Osteocyte (in vitro differentiated cells): ENCODE measurements at regions not wholly inside any gene's neighbourhood (a gene's known extent, or its start where the extent isn't known, plus 50 kb on each side); places are given as distances from the start of the nearest gene placed in this dataset.
"Not testable (repeated sequence)": the region's sequence is repeated elsewhere in the genome, so short reads cannot be mapped to it uniquely, and the experiment has no call there.

Experiments used
- DNase-seq: peaks from one replicate; pipeline ENCODE4 v3.0.0; 2021; ENCODE audit warnings: mixed read lengths; ENCODE audit not compliant: unreplicated experiment; ENCODE audit errors: extremely low spot score
- H3K27ac Mint-ChIP-seq: one replicate; pipeline ENCODE4 v1.8.0; 2021; ENCODE audit warnings: mild to moderate bottlenecking, mixed read lengths; ENCODE audit not compliant: unreplicated experiment
- H3K27me3 Mint-ChIP-seq: one replicate; pipeline ENCODE4 v1.8.0; 2021; ENCODE audit warnings: mixed read lengths; ENCODE audit not compliant: unreplicated experiment
- H3K36me3 Mint-ChIP-seq: one replicate; pipeline ENCODE4 v1.8.0; 2021; ENCODE audit warnings: mixed read lengths; ENCODE audit not compliant: unreplicated experiment
- H3K4me1 Mint-ChIP-seq: one replicate; pipeline ENCODE4 v1.8.0; 2021; ENCODE audit warnings: mixed read lengths; ENCODE audit not compliant: unreplicated experiment
- H3K4me3 Mint-ChIP-seq: one replicate; pipeline ENCODE4 v1.8.0; 2021; ENCODE audit warnings: mild to moderate bottlenecking, moderate library complexity, mixed read lengths; ENCODE audit not compliant: unreplicated experiment
- H3K9me3 Mint-ChIP-seq: one replicate; pipeline ENCODE4 v1.8.0; 2021; ENCODE audit warnings: mixed read lengths; ENCODE audit not compliant: unreplicated experiment

- not testable (repeated sequence) for H3K4me3 Mint-ChIP-seq, H3K27ac Mint-ChIP-seq, DNase-seq, H3K27me3 Mint-ChIP-seq, H3K36me3 Mint-ChIP-seq, H3K4me1 Mint-ChIP-seq, H3K9me3 Mint-ChIP-seq
These were observed 1269.1 kb downstream of the RPIA start for GRCh38 chr2:89960570-89960969.

DNA sequence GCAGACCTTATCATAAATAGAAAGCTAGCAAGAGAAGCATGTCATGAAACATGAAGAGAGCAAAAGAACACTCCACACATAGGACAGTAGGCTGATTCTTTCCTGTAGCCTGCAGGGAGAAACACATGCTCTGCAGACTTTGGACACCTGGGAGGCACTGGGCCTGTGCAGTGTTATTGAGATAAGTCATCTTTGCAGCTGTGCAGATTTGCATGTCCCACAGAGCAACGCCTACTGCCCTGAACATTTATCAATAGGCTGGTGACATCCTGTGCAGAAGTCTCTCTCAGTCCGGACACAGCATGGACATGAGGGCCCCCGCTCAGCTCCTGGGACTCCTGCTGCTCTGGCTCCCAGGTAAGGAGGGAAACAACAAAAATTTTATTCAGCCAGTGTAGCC, 1277.1 kb downstream of the RPIA start:
- H3K36me3 Mint-ChIP-seq, result not testable (repeated sequence)

DNA sequence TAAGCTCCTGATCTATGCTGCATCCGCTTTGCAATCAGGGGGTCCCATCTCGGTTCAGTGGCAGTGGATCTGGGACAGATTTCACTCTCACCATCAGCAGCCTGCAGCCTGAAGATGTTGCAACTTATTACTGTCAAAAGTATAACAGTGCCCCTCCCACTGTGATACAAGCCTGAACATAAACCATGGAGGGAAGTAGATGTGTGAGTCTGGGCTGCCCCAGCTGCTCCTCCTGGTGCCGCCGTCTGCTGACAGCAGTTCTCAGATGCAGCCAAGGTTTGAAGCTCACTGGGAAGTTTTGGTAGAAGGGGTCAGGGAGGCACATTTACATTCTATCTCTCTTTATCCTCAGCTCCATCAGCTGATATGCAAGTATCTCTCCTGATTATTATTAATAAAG, 1277.7 kb downstream of the RPIA start:
- H3K4me3 Mint-ChIP-seq, H3K4me1 Mint-ChIP-seq, H3K27me3 Mint-ChIP-seq, H3K36me3 Mint-ChIP-seq, H3K27ac Mint-ChIP-seq, DNase-seq: not testable (repeated sequence)
- H3K9me3 Mint-ChIP-seq, result peaks cover 18% of the 10 kb centered on the region

More for the DNA sequence above, 1277.1 kb downstream of the RPIA start:
- peaks cover 20% of the 10 kb centered on the region for H3K9me3 Mint-ChIP-seq
- not testable (repeated sequence) for H3K4me3 Mint-ChIP-seq, H3K27ac Mint-ChIP-seq, DNase-seq, H3K27me3 Mint-ChIP-seq, H3K4me1 Mint-ChIP-seq

DNA sequence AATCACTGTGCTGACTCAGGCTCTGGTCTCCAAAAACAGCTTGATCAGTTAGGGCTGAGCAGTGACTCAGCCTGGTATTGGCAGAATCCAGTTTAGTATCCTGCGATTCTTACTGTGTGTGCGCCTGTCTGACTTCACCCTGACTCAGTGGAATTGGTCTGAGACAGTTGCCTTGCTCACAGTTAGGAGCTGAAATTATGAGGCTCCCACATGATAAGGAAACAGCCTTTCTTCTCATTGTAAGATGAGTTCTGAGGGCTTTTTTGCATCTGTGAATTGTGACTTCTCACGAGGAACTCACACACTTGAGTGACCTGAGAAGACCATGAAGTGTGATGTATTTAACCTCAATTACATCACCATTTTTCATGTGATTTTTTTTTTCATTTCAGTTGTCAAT, 1282.4 kb downstream of the RPIA start:
- not testable (repeated sequence) for H3K27ac Mint-ChIP-seq, H3K9me3 Mint-ChIP-seq, H3K4me3 Mint-ChIP-seq, DNase-seq, H3K36me3 Mint-ChIP-seq, H3K27me3 Mint-ChIP-seq, H3K4me1 Mint-ChIP-seq

GRCh38 chr2:89979826-89980537, 1288.5 kb downstream of the RPIA start:
- H3K36me3 Mint-ChIP-seq, H3K4me1 Mint-ChIP-seq, DNase-seq, H3K27me3 Mint-ChIP-seq, H3K27ac Mint-ChIP-seq, H3K4me3 Mint-ChIP-seq: not testable (repeated sequence)
- peaks cover 17% of the 10 kb centered on the region for H3K9me3 Mint-ChIP-seq

DNA sequence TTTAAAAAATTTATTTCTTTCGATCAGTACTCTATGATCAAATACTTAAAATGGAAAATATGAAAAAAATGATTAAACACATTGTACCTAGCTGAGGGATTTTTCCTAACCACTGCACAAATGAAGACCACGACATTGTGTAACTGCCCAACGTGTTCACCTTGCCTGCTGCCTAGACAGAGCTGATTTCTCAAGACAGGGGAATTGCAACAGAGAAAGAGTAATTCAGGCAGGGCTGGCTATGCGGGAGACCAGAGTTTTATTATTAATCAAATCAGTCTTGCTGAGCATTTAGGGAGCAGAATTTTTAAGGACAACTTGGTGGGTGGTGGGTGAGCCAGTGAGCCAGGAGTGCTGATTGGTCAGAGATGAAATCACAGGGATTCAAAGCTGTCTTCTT, 1290.8 kb downstream of the RPIA start:
- H3K9me3 Mint-ChIP-seq, result peaks cover 19% of the 10 kb centered on the region
- H3K4me1 Mint-ChIP-seq, DNase-seq, H3K27ac Mint-ChIP-seq, H3K36me3 Mint-ChIP-seq, H3K4me3 Mint-ChIP-seq, H3K27me3 Mint-ChIP-seq: not testable (repeated sequence)

DNA sequence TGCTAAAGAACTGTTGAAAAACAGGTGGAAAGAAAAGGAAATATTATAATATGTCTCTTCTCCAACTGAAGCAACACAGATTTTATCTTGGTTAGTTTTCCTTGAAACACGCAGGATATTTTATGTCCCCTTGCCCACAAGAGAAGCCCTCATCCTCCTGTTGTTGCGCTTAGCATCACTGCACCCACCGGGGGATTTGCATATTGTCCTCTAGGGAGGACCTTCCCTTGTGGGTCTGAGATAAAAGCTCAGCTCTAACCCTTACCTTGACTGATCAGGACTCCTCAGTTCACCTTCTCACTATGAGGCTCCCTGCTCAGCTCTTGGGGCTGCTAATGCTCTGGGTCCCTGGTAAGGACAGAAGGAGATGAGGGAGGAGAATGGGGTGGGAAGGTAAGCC, 1294.2 kb downstream of the RPIA start:
- peaks cover 30% of the 10 kb centered on the region for H3K9me3 Mint-ChIP-seq
- not testable (repeated sequence) for H3K4me1 Mint-ChIP-seq, H3K36me3 Mint-ChIP-seq, H3K27me3 Mint-ChIP-seq, H3K27ac Mint-ChIP-seq, DNase-seq, H3K4me3 Mint-ChIP-seq

- not testable (repeated sequence) for H3K4me1 Mint-ChIP-seq, H3K4me3 Mint-ChIP-seq, H3K36me3 Mint-ChIP-seq, H3K27me3 Mint-ChIP-seq, DNase-seq, H3K27ac Mint-ChIP-seq
- H3K9me3 Mint-ChIP-seq, result peaks cover 30% of the 10 kb centered on the region
These were observed 1295.1 kb downstream of the RPIA start for GRCh38 chr2:89986532-89986931.

DNA sequence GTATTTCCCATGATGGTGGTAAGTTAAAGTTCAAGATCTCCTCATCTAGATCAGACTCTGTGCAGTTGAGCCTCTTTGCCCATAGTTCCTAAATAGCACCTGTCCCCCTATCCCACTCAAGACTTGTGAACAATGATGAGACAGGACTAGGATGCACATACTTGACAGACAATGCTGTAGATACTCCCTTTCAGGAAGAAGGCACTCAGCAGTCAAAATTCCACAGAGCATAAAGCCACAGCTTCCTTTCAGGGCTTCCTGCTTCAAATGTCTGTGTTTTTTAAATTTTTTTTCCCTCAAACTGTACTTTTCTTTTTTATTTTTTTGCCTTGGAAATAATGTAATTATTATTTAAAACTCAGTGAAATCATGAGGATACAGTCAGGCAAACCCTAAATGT, 1305.3 kb downstream of the RPIA start:
- H3K4me3 Mint-ChIP-seq, DNase-seq, H3K4me1 Mint-ChIP-seq, H3K27ac Mint-ChIP-seq, H3K36me3 Mint-ChIP-seq, H3K27me3 Mint-ChIP-seq: not testable (repeated sequence)
- H3K9me3 Mint-ChIP-seq, result peaks cover 16% of the 10 kb centered on the region

- H3K4me1 Mint-ChIP-seq, H3K4me3 Mint-ChIP-seq, DNase-seq, H3K27ac Mint-ChIP-seq, H3K36me3 Mint-ChIP-seq, H3K27me3 Mint-ChIP-seq: not testable (repeated sequence)
- H3K9me3 Mint-ChIP-seq, result peaks cover 11% of the 10 kb centered on the region
These were observed 1313.1 kb downstream of the RPIA start for GRCh38 chr2:90004553-90004952.

- not testable (repeated sequence) for H3K9me3 Mint-ChIP-seq, H3K27me3 Mint-ChIP-seq, H3K4me3 Mint-ChIP-seq, H3K27ac Mint-ChIP-seq, DNase-seq, H3K36me3 Mint-ChIP-seq, H3K4me1 Mint-ChIP-seq
These were observed 1319.1 kb downstream of the RPIA start for GRCh38 chr2:90010442-90011100.

DNA sequence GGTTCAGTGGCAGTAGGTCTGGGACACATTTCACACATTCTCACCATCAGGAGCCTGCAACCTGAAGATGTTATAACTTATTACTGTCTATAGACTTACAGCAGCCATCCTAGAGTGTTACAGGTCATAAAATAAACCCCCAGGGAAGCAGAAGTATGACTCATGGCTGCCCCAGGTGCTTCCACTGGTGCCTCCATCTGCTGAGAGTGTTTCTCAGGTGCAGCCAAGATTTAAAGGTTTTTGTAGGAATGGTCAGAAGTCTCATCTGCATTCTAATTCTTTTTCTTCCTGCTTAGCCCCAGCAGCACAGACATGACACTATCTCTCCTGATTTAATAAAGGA, 1319.6 kb downstream of the RPIA start:
- H3K9me3 Mint-ChIP-seq, H3K27me3 Mint-ChIP-seq, H3K27ac Mint-ChIP-seq, H3K36me3 Mint-ChIP-seq, H3K4me1 Mint-ChIP-seq, H3K4me3 Mint-ChIP-seq, DNase-seq: not testable (repeated sequence)
